IPS-20b (cell line): ENCODE measurements at regions not wholly inside any gene's neighbourhood (a gene's known extent, or its start where the extent isn't known, plus 50 kb on each side); places are given as distances from the start of the nearest gene placed in this dataset.

Source experiments
- H3K27ac ChIP-seq: one replicate; pipeline ENCODE4 v1.5.1; 2013; ENCODE audit warnings: low read length
- H3K27me3 ChIP-seq: 2 replicates; pipeline ENCODE4 v1.6.1; 2013; ENCODE audit warnings: mild to moderate bottlenecking, low read length, inconsistent platforms; ENCODE audit not compliant: insufficient read depth
- H3K36me3 ChIP-seq: 2 replicates; pipeline ENCODE4 v1.6.1; 2013; ENCODE audit warnings: low read depth, mild to moderate bottlenecking, inconsistent platforms, low read length, moderate library complexity; ENCODE audit not compliant: insufficient read depth
- H3K4me1 ChIP-seq: 2 replicates; pipeline ENCODE4 v1.6.1; 2013; ENCODE audit warnings: mild to moderate bottlenecking, control low read depth, inconsistent platforms, low read length, moderate library complexity; ENCODE audit not compliant: insufficient read depth
- H3K4me3 ChIP-seq: 2 replicates; pipeline ENCODE4 v1.5.1; 2013; ENCODE audit warnings: mild to moderate bottlenecking, low read length, inconsistent platforms
- H3K9ac ChIP-seq: 2 replicates; pipeline ENCODE4 v1.6.1; 2013; ENCODE audit warnings: low read depth, mild to moderate bottlenecking, inconsistent platforms, low read length, moderate library complexity
- H3K9me3 ChIP-seq: 2 replicates; pipeline ENCODE4 v1.6.1; 2013; ENCODE audit warnings: mild to moderate bottlenecking, low read depth, low read length, inconsistent platforms; ENCODE audit not compliant: insufficient read depth

- Histone ChIP-seq H3K9me3 (no peaks in the 10 kb centered on the region), H3K4me1 (no peaks in the 10 kb centered on the region), H3K27me3 (no peaks in the 10 kb centered on the region), H3K4me3 (no peak overlapping the region), H3K36me3 (no peaks in the 10 kb centered on the region), H3K27ac (no peak overlapping the region), H3K9ac (no peak overlapping the region)
Observed at GRCh38 chr6:40819182-40819834, 219.7 kb downstream of the UNC5CL start.

DNA sequence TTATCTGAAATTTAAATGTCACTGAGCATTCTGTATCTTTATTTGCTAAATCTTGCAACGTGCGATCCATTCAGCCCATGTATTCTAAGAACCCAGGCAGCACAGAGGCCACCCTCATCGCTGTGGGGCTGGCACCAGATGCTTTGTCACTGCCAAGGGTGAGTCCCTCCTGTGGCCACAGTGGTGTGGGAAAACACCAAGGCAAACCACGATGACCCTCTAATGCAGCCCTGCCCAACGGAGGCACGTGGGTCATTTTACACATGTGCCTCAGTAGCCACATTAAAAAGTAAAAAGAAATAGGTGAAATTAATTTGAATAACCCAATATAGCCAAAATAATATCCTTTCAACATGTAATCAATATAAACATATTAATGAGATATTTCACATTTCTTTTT is 221.7 kb downstream of the UNC5CL start:
- Histone ChIP-seq H3K36me3 (no peaks in the 10 kb centered on the region), H3K27ac (no peak overlapping the region), H3K4me3 (no peak overlapping the region), H3K27me3 (no peaks in the 10 kb centered on the region), H3K9ac (no peak overlapping the region), H3K9me3 (no peaks in the 10 kb centered on the region), H3K4me1 (no peaks in the 10 kb centered on the region)

- H3K27ac ChIP-seq: no peak overlapping the region
- no peak overlapping the region for H3K4me3 ChIP-seq
- no peaks in the 10 kb centered on the region for H3K36me3 ChIP-seq
- H3K4me1 ChIP-seq: no peaks in the 10 kb centered on the region
- H3K9me3 ChIP-seq: no peaks in the 10 kb centered on the region
- H3K9ac ChIP-seq: no peak overlapping the region
- H3K27me3 ChIP-seq: no peaks in the 10 kb centered on the region
Observed at GRCh38 chr6:40816601-40817000, 222.4 kb downstream of the UNC5CL start.

- no peak overlapping the region for H3K9ac ChIP-seq
- no peak overlapping the region for H3K4me3 ChIP-seq
- no peaks in the 10 kb centered on the region for H3K9me3 ChIP-seq
- H3K27ac ChIP-seq: no peak overlapping the region
- no peaks in the 10 kb centered on the region for H3K36me3 ChIP-seq
- no peaks in the 10 kb centered on the region for H3K27me3 ChIP-seq
- H3K4me1 ChIP-seq: no peaks in the 10 kb centered on the region
Observed at GRCh38 chr6:40815731-40816130, 223.3 kb downstream of the UNC5CL start.

GRCh38 chr6:40810171-40810570 is 223.0 kb upstream of the LRFN2 start:
- Histone ChIP-seq H3K4me1 (no peaks in the 10 kb centered on the region), H3K27me3 (no peaks in the 10 kb centered on the region), H3K9ac (no peak overlapping the region), H3K36me3 (no peaks in the 10 kb centered on the region), H3K9me3 (no peaks in the 10 kb centered on the region), H3K4me3 (no peak overlapping the region), H3K27ac (no peak overlapping the region)

DNA sequence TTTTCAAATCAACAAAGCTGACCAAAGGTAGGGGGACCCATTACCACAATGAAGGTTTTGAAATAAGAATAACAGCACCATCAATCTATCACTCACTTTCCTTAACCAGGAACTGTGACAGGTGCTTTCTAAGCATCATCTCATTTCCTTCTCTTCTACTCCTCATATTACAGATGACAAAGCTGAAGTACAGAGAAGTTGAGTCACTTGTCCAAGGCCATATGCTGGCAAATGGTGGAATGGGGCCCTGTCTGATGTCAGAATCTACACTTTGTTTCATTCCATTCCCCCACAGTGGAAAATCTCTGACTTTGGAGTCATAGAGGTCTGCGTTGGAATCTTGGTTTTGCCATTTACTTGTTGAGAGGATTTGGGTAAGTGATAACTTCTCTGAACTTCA is 222.5 kb upstream of the LRFN2 start:
- no peak overlapping the region for H3K9ac ChIP-seq
- H3K27me3 ChIP-seq: no peaks in the 10 kb centered on the region
- no peaks in the 10 kb centered on the region for H3K36me3 ChIP-seq
- no peaks in the 10 kb centered on the region for H3K4me1 ChIP-seq
- H3K9me3 ChIP-seq: no peaks in the 10 kb centered on the region
- no peak overlapping the region for H3K4me3 ChIP-seq
- H3K27ac ChIP-seq: no peak overlapping the region

- no peaks in the 10 kb centered on the region for H3K36me3 ChIP-seq
- H3K4me3 ChIP-seq: no peak overlapping the region
- no peak overlapping the region for H3K27ac ChIP-seq
- no peaks in the 10 kb centered on the region for H3K9me3 ChIP-seq
- H3K4me1 ChIP-seq: no peaks in the 10 kb centered on the region
- no peak overlapping the region for H3K9ac ChIP-seq
- no peaks in the 10 kb centered on the region for H3K27me3 ChIP-seq
Observed at GRCh38 chr6:40807484-40807883, 220.3 kb upstream of the LRFN2 start.

DNA sequence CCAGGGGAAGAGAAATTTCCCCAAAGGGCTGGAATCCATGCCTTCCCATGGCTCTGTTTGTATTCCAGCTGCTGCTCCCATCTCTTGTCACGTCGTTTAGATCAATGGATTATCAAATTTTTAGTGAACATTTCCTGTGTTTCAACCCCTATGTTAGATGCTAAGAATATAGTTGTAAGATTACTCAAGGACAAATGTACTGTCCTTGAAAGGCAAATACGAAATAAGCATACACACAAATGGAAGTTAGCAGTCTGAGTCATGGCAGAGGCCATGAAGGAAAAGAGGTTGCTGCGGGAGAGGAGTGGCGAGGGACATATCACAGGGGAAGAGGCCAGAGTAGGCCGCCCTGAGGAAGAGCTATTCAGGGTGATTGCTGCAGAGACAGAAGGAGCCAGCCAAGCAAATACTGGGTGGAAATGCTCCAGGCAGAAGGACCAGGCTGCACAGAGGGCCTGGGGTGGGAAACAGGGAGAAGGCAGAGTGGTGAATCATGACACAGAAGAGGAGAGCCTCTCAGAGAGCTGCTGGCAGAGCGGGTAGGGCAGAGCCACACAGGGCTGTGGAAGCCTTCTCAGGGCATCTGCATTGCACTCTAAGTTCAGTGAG is 219.2 kb upstream of the LRFN2 start:
- no peaks in the 10 kb centered on the region for H3K9me3 ChIP-seq
- H3K36me3 ChIP-seq: no peaks in the 10 kb centered on the region
- H3K27me3 ChIP-seq: no peaks in the 10 kb centered on the region
- no peak overlapping the region for H3K9ac ChIP-seq
- H3K4me3 ChIP-seq: no peak overlapping the region
- H3K4me1 ChIP-seq: no peaks in the 10 kb centered on the region
- H3K27ac ChIP-seq: no peak overlapping the region

- Histone ChIP-seq H3K36me3 (no peaks in the 10 kb centered on the region), H3K4me1 (no peaks in the 10 kb centered on the region), H3K27ac (no peak overlapping the region), H3K9ac (no peak overlapping the region), H3K9me3 (no peaks in the 10 kb centered on the region), H3K27me3 (no peaks in the 10 kb centered on the region), H3K4me3 (no peak overlapping the region)
Observed at GRCh38 chr6:40805336-40805735, 218.2 kb upstream of the LRFN2 start.

DNA sequence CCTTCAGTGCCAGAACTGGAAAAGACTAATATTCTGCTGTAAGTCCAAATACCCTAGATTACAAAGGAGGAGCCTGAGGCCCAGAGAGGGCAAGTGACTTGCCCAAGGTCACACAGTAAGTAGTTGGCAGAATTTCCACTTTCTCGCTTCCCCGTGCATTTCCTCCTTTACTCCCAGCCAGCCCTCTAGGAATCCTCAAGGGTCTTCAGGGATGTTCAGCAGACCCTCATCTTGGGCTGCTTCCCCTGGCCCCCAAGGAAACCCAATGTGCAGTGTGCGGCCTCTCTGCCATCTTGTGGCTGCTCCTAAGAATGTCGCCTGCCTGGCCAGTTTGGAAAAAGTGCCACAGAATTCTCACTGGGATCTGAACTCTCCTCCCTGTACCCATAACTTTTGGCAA is 217.7 kb upstream of the LRFN2 start:
- H3K4me3 ChIP-seq: no peak overlapping the region
- H3K4me1 ChIP-seq: no peaks in the 10 kb centered on the region
- H3K27ac ChIP-seq: no peak overlapping the region
- no peaks in the 10 kb centered on the region for H3K9me3 ChIP-seq
- H3K9ac ChIP-seq: no peak overlapping the region
- no peaks in the 10 kb centered on the region for H3K36me3 ChIP-seq
- 0 out of 2 replicates have a peak, but pooled peaks cover 2% of the 10 kb centered on the region for H3K27me3 ChIP-seq

- Histone ChIP-seq H3K4me3 (no peak overlapping the region), H3K27me3 (0 out of 2 replicates have a peak, but pooled peaks cover 10% of the 10 kb centered on the region), H3K9me3 (no peaks in the 10 kb centered on the region), H3K27ac (no peak overlapping the region), H3K9ac (no peak overlapping the region), H3K4me1 (no peaks in the 10 kb centered on the region), H3K36me3 (no peaks in the 10 kb centered on the region)
Observed at GRCh38 chr6:40803897-40804702, 216.9 kb upstream of the LRFN2 start.

DNA sequence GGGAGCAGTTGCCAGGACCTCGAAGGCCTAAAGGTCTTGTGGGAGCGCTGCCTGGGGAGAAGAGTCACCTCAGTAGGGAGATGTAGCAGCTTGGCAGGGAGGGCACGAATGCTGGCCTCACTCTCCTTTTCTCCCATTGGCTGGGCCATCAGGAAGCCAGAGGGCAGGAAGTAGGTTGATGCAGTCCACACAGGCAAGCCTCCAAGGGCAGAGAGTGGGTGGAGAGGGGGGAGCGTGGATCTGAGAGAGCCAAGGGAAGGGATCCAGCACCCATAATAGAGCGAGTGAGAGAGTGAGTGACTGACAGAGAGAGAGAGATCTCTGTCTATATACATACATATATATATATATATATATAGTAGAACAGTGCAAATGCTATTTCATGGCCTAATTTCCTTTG is 215.3 kb upstream of the LRFN2 start:
- Histone ChIP-seq H3K27ac (no peak overlapping the region), H3K9ac (no peak overlapping the region), H3K4me3 (no peak overlapping the region), H3K9me3 (no peaks in the 10 kb centered on the region), H3K36me3 (no peaks in the 10 kb centered on the region), H3K4me1 (peaks cover 2% of the 10 kb centered on the region; the same call in 1 of the 2 replicates), H3K27me3 (0 out of 2 replicates have a peak, but pooled peaks cover 11% of the 10 kb centered on the region)
